GM18505 (cell line): ENCODE measurements at regions not wholly inside any gene's neighbourhood (a gene's known extent, or its start where the extent isn't known, plus 50 kb on each side); places are given as distances from the start of the nearest gene placed in this dataset.

Experiments
- ATAC-seq: cut with Tn5 transposase; IDR thresholded peaks from one replicate; pipeline ENCODE4 v1.9.1; 2021; ENCODE audit not compliant: unreplicated experiment
- POLR2A ChIP-seq: IDR thresholded peaks from 4 replicates; pipeline ENCODE4 v1.6.1; 2011; ENCODE audit warnings: borderline replicate concordance; ENCODE audit not compliant: insufficient read depth, insufficient read length; ENCODE audit errors: extremely low read depth

DNA sequence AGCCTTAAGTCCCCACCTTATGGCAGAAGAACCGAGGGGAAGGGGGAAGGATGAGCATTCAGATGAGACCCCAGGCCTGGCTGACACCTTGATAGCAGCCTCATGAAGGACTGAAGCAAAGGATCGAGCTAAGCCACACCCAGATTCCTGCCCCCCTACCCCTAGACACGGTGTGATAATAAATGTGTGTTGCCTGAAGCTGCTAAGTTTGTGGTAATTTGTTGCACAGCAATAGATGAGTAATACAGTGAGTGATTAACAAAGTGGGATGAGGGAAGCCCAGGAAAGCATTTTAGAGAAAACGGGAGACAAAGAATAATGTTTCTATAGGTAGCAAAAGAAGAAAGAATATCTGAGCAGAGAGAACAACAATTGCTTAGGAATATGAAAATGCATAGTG is 404.2 kb downstream of the MID1IP1 start:
- TF ChIP-seq POLR2A, result no peak
- no peak for ATAC-seq

DNA sequence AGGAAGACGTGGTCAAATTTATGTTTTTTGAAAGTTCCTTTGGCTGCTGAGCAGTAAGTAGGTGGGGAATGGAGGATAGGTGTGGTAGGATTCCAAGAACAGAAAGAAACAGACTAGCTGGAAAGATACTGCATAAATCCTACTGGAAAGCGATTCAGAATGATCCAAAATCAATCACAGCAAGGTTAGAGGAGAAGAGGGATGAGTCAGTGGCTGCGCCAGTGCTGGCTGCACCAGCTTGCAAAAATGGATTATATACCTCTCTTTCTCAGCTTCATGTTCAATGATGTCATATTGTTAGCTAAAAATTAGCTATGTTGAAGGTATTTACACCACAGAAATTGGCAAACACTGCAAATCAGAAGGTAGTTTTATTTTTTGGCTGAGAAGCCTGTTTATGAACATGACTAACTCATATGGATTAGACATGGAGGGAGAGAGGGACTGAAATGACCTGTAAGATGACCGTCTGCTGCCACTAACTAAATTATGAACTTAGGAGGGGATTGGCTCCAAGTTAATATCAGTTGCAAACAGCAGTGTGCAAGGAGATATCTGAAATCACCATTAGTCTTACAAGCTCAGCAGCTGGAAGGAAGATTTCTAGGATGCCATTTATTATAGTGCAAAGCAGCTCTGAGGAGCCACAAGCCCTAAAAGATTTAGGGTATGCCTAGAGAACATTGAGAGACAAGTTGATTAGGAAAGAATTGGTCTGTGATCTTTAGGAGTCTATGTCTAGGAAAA is 405.3 kb downstream of the MID1IP1 start:
- TF ChIP-seq POLR2A, result no peak
- no peak for ATAC-seq

- TF ChIP-seq POLR2A, result no peak
- ATAC-seq, result no peak
Observed at GRCh38 chrX:39211501-39211900, 410.2 kb downstream of the MID1IP1 start.

DNA sequence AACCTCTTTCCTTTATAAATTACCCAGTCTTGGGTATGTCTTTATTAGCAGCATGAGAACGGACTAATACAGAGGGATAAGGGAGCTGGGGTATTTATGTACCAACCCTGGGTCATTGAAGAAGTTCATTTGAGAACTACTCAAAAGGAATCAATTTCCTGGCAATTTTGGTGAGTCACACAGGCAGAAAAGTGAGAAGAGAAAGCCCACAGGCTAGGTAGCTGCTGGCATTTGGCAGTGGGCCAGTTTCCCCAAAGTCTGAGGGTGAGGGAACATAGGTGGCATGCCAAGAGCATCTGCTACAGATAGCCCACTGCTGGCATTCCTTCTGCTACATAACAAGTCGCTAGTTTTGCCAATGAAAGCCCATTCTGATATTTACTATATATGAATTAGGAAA is 411.2 kb downstream of the MID1IP1 start:
- no peak for ATAC-seq
- TF ChIP-seq POLR2A, result no peak

DNA sequence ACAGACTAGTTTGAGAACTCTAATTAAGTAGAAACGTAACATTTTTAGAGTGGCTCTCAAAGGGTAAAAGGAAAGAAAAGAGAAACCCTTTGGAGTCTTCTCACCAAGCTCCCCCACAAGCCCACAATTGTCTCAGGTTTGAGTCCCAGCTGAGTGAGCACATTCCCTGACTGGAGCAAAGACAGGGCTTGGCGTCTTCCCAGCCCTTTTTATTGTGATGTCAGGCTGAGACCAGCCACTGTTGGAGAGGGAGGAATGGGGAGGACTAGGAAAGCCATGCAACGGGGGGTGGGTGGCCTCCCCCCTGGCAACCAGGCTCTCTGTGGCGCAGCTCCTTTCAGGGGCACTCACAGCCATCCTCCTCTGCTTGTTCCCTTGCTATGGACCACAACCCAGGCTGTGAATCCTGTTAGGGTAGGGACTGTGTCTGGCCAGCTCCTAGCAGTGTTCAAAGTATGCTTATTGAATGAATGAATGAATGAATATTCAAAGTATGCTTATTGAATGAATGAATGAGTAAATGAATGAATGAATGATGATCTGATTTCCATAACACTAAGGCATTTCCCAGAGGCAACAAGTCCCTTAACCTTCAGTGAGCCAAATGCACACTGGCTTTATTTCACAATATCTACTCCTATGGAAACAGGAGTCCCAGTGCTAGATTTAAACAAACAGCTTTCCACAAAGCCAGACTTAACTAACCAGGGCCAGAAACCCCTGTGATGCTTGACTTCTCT is 413.3 kb downstream of the MID1IP1 start:
- TF ChIP-seq POLR2A, result no peak
- ATAC-seq, result no peak

DNA sequence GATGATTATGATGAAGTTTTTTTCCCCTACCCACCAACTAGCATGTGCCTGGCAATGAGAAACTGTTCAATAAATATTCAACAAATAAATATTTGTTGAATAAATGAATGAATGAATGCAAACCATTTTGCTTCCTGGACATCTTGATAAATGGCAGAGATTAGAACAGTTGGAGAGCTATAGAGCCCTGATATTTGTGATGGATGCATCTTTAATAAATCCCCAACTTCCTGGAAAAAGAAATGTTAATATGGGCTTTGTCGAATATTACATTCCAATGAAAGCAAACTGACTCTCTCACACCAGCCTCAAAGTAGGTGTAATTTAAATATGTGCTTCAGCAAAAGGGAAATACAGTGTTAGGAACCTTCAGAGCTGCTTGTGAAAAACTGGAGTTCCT is 419.7 kb downstream of the MID1IP1 start:
- TF ChIP-seq POLR2A, result no peak
- no peak for ATAC-seq

DNA sequence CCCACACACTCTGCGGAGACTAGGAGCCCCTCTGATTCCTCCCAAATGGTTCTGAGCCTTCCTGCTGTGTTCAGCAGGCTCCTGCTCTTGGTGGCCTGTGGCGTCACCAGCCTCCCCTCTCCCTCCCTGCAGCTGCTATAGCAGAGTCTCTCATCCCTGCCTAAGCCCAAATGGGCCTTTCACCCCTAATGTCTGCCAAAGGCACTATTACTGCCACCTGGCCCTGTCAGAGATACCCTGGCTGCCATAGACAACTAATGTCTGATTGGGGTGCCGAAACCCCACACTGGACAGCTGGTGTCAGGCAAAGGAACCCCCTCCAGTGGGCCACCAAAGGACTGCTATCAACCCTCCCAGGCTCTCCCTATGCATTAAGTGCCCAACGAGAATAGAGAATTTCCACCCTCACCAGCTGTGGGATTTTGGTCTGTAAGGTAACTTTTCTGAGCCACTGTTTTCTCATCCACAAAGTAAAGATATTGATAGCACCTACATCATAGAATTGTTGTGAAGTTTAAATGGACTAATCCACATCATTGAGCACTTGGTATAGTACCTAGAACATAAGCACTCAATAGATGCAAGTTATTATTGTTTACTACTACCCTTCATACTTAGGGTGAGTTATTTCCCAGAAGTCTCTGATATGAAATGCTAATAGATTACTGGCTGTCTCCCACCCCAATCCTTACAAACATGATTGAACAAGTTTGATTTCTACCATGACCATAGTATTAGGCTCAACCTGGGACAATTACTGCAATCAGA is 421.3 kb downstream of the MID1IP1 start:
- no peak for ATAC-seq
- no peak for TF ChIP-seq POLR2A

DNA sequence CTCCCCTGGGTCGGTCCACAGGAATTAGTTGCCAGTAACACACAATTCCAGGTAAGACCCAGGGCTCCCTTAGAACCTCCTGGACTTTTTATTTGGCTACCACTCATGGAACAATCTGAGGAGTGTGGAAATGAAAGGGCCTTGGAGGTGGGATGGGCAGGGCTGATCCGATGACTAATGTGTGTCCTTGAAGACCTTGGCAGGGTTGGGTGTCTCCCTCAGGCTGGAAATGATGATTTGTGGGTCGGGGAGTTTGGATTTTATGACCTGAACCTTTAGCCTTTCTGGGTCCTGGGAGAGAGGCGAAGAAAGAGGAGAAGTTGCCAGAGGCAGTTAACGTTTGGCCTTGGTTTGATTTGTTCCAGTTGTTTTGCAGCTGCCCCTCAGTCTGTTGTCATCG is 425.0 kb downstream of the MID1IP1 start:
- no peak for TF ChIP-seq POLR2A
- no peak for ATAC-seq

DNA sequence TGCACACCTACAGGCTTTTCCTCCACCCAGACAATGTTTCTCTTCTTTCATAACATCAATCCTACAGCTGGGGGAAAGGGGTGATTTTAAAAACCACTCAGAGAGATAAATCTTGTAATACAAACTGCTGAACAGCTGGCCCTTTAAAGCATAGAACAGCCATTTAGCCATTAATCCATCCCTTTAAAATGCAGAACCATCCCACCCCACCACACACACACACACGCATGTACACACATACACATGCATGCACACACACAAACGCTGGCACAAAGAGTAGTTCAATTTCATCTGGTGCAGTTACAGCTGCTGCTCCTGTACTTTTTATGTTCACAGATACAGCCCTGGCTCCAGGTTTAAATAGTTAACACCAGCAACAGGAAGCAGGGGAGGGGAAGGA is 426.1 kb downstream of the MID1IP1 start:
- ATAC-seq, result no peak
- no peak for TF ChIP-seq POLR2A

DNA sequence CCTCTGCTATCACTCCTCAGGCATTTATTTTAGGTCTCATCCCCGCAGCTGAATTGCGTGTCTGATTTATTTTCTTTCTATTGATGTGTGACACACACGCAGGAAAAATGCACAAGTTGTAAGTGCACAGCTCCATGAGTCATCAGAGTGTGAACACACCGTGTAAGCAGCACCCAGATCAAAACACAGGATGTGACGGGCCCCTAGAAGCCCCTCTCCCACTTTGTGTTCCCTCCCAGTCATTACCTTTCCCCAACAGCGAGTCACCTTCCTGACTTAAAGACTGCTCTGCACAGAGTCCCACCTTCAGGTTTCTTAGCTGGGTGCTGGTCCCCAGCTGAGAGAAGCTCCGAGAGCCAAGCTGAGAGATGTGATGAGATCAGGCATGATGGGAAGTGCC is 436.7 kb downstream of the MID1IP1 start:
- no peak for ATAC-seq

DNA sequence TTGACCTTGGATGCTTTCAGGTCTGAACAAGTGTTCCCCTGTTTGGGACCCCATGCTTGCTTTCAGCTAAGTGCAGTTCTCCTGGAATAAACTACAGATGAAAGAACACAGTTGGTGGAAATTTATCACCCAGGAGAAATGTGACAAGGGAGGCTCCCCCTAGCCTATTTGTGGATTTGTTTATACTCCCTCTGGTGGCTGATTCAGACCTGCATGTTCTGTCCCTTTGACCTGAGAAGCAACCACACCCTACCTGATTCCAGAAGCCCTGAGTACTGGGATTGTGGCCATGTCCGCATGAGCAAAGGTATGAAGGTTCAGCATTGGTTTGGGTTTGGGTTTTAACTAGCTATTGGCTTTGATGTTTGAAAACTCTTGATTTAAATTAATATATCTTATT is 440.9 kb downstream of the MID1IP1 start:
- no peak for TF ChIP-seq POLR2A
- no peak for ATAC-seq

More for the DNA sequence above, 436.7 kb downstream of the MID1IP1 start:
- no peak for TF ChIP-seq POLR2A

- ATAC-seq, result no peak
Observed at GRCh38 chrX:39244147-39244546, 442.9 kb downstream of the MID1IP1 start.

DNA sequence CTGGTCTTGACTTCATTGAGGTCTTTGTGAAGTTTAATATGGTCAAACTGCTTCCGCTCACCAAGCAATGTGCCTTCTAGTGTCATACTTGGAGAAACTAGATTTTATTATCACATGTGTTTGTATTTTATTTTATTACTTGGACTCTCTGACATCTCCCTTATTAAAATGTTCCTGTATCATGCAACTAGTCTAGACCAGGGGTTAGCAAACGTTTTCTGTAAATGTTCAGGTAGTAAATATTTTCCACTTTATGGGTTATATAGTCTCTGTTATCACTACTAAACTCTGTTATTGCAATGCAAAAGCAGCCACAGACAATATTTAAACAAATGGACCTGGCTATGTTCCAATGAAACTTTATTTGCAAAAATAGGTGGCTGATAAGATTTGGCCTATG is 443.8 kb downstream of the MID1IP1 start:
- no peak for TF ChIP-seq POLR2A
- no peak for ATAC-seq

More at GRCh38 chrX:39244147-39244546, 442.9 kb downstream of the MID1IP1 start:
- no peak for TF ChIP-seq POLR2A

GRCh38 chrX:39247536-39247935 is 446.3 kb downstream of the MID1IP1 start:
- no peak for ATAC-seq

GRCh38 chrX:39248330-39248729 is 447.1 kb downstream of the MID1IP1 start:
- no peak for TF ChIP-seq POLR2A
- ATAC-seq, result no peak

More at GRCh38 chrX:39247536-39247935, 446.3 kb downstream of the MID1IP1 start:
- no peak for TF ChIP-seq POLR2A
